ENCODE measurements at regions not wholly inside any gene's neighbourhood (a gene's known extent, or its start where the extent isn't known, plus 50 kb on each side); places are given as distances from the start of the nearest gene placed in this dataset.

DNA sequence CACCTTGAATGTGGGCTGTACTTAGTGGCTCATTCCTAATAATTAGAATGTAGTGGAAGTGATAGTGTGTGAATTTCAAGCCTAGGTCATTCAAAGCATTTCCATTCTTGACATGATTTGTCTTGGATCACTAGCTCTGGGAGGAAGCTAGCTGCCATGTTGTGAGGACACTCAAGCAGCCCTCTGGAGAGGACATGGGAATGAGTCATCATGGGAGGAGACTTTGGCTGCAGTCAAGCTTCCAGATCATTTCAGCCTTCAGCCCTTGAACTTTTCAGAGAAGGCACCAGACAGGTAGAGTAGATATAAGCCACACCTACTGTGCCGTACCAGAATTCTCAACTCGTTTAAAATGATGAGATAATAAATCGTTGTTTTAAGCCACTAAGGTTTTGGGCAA lies 506.9 kb downstream of the ZNF608 start (continued):
- TF ChIP-seq, protein P1, sequence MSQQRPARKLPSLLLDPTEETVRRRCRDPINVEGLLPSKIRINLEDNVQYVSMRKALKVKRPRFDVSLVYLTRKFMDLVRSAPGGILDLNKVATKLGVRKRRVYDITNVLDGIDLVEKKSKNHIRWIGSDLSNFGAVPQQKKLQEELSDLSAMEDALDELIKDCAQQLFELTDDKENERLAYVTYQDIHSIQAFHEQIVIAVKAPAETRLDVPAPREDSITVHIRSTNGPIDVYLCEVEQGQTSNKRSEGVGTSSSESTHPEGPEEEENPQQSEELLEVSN (IDR thresholded peaks at IDR 0.05), result no peak
- TF ChIP-seq, protein P2, sequence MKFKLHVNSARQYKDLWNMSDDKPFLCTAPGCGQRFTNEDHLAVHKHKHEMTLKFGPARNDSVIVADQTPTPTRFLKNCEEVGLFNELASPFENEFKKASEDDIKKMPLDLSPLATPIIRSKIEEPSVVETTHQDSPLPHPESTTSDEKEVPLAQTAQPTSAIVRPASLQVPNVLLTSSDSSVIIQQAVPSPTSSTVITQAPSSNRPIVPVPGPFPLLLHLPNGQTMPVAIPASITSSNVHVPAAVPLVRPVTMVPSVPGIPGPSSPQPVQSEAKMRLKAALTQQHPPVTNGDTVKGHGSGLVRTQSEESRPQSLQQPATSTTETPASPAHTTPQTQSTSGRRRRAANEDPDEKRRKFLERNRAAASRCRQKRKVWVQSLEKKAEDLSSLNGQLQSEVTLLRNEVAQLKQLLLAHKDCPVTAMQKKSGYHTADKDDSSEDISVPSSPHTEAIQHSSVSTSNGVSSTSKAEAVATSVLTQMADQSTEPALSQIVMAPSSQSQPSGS (IDR thresholded peaks at IDR 0.05; ENCODE audit: low read length), result no peak
- TF ChIP-seq BRCA1 (IDR thresholded peaks at IDR 0.05; ENCODE audit: low read depth, low read length) (no peak), MAFK (IDR thresholded peaks at IDR 0.05; ENCODE audit: low read depth, low read length) (no peak), EP300 (IDR thresholded peaks at IDR 0.05; ENCODE audit: borderline replicate concordance in 1 of 2, low read depth in 2 of 2, low read length in 2 of 2) (no peak)
- TF ChIP-seq, protein P3, sequence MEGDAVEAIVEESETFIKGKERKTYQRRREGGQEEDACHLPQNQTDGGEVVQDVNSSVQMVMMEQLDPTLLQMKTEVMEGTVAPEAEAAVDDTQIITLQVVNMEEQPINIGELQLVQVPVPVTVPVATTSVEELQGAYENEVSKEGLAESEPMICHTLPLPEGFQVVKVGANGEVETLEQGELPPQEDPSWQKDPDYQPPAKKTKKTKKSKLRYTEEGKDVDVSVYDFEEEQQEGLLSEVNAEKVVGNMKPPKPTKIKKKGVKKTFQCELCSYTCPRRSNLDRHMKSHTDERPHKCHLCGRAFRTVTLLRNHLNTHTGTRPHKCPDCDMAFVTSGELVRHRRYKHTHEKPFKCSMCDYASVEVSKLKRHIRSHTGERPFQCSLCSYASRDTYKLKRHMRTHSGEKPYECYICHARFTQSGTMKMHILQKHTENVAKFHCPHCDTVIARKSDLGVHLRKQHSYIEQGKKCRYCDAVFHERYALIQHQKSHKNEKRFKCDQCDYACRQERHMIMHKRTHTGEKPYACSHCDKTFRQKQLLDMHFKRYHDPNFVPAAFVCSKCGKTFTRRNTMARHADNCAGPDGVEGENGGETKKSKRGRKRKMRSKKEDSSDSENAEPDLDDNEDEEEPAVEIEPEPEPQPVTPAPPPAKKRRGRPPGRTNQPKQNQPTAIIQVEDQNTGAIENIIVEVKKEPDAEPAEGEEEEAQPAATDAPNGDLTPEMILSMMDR (IDR thresholded peaks at IDR 0.05; ENCODE audit: control extremely low read depth in 1 of 3, insufficient read depth in 1 of 3, low read depth in 1 of 3, low read length in 3 of 3), result no peak

Data from H1 (cell line).